Fibroblast of skin of scalp (primary cell): ENCODE measurements at regions not wholly inside any gene's neighbourhood (a gene's known extent, or its start where the extent isn't known, plus 50 kb on each side); places are given as distances from the start of the nearest gene placed in this dataset.

Experiments used
- DNase-seq: peaks from one replicate; pipeline ENCODE4 v3.0.0-alpha.2; 2013

DNA sequence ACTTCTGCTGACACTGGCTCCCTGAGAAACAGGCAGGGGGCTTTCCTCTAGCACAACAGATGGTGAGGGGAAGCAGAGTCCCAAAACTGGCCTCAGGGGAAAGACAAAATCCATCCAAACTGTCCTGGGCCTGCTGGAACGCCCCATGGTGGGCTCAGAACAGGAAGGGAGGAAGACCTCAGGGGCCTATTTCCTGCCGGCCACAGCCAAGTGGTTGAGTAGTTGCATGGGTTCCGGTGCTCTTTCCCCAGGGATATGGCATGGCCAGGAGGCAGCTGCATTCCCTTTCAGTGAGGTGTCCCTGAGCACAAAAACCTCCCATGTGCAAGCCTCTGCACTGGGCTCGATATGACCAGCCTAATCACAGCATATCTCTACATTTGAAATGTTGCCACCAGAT lies 303.0 kb upstream of the IRX5 start:
- peak; percentile 59 for DNase-seq

DNA sequence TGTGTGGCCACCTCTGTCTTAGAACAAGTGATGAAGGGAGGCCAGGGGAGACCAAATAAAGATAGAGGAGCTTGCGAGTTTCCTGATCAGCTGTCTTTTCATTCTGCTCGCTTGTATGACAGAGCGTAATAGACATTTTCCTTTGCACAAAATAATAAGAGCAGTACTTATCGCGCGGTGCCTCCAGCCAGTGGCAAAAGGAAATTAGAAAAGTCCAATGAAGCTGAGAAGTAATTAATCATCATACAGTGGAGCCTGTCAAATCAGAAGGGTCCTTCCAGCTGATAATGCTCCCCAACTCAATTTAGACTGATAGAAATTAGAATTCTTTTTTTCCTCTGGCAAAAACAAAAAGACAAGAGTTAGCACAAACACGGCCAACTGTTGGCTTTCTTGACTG lies 307.0 kb upstream of the IRX5 start:
- DNase-seq: no peak

DNA sequence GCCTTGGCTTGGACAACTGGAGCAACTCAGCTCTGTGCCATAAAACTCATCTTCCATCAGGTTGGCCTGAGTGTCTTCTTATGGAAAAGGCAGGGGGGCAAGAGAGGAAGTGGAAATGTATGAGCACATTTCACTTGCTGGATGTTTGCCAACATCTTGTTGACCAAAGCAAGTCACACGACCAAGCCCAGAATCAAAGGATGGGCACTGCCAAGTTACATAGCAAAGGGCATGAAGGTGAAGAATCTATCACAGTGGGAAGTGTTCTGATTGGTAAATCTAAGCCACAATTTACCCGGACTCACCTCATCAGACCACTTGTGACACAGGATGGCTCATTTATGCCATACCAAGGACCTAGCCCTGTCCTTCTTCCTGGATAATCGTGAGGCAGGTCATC lies 310.5 kb upstream of the IRX5 start:
- DNase-seq: no peak

DNA sequence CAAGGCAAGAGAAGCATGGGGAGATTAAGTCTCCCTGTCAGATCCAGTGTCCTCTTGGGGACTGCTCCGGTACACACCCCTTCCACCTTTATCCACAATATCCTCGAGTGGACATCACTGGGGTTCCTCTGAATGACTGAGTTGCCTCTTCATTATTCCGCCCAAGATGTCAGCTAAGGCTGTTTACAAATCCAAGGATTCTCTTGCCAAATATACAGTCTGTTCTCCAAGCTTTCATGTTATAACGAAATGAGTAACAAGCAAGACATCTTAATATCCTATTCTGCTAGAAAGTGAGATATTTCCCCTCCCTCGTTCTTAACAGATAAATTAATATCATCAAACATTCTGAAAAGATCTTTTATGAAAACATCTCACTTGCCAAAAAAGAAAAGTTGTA lies 314.1 kb upstream of the IRX5 start:
- DNase-seq: no peak

DNA sequence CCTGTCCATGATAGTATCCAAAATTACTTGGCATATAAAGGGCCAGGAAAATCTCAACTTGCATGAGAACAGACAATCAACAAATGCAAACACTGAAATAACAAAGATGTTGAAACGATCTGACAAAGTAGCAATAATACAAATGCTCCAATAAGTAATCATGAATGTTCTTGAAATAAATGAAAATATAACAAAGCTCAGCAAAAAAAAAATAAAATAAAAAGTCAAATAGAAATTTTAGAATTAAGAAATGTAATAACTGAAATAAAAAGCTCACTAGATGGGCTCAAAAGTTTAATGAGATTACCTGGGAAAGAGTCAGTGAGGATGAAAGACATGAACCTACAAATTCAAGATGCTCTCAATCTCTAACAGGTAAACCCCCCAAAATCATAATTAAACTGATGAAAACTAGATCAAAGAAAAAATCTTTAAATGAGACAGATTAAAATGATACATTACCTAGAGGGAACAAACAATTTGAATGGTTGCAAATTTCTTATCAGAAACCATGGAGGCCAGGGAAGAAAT lies 319.0 kb upstream of the IRX3 start:
- no peak for DNase-seq

DNA sequence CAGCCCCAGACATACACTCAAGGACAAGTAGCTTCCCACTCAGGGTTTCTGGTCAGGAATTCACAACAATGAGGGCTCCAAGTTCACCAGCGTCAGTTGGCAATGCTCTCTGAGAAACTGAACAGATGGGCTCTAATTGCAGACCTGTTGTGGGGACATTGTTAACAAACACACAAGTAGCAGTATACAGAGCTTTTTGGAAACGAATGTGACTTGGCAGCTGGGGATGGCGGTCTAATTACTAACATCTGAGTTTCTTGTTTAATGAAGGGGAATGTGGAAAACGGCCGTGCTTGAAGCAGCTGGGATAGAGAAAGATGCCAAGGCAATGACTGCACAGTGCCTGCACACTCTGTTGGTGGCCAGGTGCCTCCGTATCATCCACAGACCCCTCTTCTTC lies 316.1 kb upstream of the IRX3 start:
- DNase-seq: peak; percentile 17

DNA sequence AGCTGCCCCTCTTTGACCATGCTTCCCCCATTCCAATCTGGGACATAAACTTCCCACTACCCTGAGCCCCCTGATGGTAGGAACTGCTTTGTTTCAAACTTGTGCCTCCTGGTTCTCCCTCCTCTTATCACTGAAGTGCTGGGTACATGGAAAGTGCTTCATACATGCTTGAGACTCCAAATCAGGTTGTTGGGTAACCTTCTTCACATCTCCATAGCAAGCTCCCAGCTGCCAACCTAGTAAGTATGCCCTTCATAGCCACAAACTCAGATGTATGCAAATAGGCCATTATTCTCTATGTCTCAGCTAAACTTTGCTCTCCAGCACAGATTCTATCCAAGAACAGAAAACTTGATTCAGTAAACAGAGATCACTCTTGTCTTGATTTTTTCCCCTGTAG lies 310.6 kb upstream of the IRX3 start:
- DNase-seq: no peak

DNA sequence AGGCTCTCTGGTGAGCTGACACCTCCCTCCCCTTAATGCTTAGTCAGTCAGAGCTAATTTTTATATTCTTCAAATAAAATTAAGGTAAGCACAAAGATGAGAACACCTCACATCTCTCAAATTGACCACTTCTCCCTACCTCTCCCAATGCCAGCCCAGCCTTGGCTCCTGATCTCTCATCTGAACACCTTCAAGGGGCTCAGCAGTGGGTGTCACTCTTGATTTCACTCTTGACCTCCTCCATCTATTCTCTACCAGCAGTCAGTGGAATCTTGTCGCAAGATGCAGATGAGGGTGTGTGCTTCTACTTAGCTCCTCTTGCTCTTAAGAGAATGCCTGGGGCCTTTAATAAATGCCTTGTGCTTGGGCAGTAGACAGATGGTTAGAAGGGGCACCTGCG lies 309.0 kb upstream of the IRX3 start:
- no peak for DNase-seq

DNA sequence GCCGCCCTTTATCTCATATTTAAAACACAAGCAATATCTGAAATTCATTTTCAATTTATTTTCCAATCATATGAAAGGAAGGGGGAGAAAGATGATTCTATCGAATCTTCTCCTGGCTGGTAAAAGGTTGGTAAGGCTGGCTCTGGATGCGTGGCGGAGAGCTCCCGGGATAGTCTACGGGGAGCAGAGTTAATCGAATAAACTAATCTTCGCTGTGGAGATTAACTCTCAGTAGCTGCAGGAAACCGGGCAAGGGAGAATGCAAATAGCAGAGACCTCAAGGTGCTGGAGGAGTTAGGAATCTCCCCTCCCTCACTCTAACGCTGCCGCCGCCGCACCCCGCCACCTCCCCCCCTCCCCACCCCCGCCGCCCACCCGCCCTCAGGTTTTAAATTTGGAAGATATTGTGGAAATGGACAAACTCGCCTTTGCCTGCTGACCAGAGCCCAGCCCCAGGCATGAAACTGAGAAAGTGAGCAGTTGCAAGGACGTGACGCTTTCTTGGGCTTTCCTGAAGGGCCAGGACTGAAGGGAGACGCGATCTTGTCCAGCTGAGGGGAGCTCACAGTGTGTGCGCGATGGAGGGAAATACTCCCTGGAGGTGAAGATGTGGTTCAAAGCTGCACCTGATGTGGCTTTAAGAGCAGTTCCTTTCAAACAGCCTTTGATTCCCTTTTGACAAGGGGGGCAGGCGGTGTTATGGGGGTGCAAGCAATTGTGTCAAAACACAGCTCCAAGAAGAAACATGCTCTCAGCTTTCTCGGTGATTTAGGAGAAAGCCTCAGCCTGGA lies 308.2 kb upstream of the IRX3 start:
- no peak for DNase-seq

DNA sequence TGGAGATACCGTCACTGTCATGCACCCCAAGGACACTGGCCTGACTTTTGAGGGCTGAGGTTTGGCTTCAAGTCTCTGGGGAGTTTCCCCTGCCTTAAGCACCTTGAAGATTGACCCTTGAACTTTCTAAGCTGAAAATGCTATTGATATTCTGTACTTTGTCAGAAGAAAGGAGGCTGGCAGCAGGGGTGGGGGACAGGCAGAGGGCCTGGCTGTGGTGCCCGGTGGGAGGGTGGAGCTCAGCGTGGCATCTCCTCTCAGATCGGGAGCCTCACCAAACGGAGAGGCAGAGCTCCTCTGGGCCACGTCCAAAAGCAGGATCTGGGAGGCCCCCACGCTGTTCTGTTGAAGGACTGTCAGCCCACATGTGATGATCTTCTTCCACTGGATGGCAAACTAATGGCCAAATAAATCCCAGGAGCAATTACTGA lies 305.2 kb upstream of the IRX3 start:
- DNase-seq: no peak

DNA sequence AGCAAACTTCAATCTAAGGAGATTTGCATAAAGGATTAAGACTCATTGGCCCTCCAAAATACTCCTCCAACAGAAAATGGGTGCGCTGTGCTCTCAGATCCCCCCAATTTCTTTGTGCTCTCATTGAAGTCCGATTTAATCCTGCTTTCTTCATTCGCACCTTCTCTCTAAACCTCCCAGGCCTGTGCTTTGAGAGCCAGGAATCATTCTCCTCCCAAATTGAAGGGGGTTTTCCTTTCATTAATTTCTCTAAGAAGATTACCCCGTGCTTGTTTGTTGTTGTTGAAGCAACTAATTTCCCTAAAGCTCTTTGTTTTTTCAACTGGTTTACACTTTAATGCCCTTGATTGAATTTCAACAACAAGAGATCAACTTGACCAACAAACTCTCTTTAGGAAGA lies 304.2 kb upstream of the IRX3 start:
- no peak for DNase-seq

DNA sequence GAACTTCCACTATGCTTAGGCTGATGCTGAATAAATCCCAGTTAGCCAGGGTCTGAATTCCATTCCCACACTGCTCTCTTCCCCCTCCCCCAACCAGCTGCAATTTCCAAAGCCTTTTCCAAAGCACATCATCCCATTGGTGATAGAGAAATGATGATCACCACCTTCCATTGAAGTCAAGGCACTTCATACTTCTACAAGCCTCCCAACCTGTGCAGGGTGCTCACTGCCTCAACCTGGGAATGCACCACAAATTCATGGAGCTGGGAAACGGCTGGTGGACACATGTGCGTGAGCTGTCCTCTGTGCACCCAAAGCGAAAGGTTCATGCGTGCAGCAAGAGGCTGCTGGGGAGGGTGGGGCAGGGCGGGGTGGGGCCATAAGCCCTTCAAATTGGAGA lies 302.7 kb upstream of the IRX3 start:
- DNase-seq: no peak

DNA sequence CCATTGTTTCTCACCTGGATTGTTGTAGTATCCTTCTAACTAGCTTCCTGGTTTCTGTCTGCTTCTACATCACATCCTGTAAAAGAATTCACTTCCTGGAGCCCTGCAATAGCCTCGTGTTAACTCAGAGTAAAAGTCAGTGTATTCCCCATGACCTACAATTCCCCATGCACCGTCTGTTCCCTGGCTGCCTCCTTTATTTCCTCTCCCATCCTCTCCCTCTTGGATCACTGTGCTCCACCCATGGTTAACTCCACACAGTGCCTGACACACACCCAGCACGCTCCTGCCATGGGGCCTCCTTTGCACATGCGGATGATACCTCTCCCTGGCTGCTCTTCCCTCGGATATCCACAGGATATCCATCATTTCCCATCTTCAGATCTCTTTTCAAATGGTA lies 301.4 kb upstream of the IRX3 start:
- no peak for DNase-seq

DNA sequence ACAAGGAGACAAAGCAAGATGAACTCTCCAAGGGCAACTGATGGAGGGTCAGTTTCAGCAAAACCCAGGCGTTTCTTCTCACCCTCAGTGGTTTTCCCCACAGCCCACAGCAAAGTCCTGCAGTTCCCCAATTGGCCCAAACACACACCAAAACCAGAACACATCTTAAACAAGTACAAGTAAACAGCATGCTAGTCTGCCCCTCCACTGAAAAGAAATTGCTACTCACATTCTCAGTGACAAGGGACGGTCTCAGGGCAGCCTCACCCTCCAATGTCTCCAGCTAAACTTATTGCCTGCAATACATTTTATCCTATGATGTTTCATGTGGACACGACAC lies 300.6 kb upstream of the IRX3 start:
- no peak for DNase-seq

DNA sequence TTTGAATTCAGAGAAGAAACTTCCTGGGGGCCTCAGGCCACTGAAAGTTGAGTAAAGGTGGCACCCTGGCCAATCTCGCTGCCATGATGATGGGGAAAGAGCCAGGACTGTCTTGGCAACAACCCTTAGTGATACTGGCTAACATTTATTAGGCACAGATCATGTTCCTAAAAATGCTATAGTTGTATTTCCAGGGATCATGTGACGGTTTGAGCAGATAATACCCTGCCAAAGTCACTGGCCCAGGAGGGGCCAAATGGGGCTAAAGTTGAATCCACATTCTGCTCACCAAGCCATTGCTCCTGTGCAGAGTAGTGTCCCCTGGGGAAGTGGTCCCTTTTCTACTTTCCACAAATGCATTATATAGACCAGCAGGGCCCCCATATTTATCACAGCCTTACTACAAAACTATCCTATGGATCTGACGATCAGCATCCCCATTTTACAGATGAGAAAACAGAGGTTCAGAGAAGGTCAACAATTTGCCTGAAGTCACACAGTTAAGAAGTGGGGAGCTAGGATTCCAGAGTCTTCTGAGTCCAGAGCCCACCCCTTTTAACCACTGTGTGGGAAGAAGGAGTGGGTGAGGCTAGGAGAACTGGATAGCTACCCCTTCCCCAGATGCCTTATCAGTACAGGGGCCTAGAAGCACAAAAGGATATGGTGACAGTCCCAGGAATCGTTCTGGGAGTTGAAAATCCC lies 300.0 kb upstream of the IRX3 start:
- no peak for DNase-seq

DNA sequence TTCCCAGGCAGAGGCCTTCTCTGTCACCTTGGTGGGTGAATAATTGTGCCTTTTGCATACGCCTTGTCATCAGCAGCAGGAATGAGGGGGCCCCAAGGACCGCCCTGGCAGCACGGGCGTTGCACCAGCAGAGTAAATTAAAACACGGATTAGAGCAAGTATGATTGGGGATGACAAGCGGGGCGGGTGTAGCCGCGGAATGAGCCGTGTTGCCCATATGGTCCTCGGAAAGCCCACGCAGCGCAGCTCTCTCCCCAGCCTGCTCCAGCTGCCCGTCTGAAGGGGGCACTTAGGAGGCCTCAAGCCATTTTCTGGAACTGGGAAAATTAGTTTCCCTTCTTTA lies 299.4 kb upstream of the IRX3 start:
- no peak for DNase-seq

DNA sequence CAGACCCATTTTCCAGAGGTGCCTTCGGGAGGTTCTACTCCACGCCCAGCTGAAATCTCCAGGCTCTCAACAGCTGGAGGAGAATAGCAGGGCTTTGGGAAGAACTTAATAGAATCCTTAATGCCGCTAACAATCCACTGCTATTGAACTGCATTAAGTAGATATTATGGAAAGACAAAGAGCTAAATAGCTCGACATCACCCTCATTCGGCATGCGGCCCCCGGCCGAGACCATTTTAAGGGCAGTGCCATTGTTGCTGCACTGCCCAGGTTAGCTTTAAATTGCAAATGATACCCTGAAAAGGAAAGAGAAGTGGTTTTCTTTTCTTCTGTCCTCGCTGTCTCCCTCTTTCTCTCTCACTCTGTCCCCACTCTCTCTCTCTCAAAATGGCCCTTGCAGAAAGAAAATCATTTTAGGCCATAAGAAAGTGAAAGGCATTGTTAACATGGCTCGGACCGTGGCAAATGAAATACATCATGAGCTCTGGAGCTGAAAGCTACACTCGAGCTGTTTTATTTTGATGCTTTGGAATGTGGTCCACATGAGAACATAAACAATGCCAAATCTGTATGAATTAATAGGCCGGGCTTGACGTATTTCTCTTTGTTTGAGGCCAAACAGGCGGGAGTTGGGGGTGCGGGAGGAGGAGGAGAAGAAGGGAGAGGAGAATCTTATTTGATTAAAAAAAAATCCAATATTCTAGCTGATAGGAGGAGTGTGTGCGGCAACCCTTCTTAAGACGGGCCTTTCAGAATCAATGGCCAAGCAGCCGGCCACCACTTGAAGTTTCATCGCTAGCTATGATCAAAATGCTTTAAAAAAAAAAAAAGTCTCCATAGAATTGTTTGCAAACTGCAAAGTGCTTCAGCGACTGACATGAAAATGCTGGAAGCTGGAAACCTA lies 298.8 kb upstream of the IRX3 start:
- DNase-seq: peak; percentile 8

DNA sequence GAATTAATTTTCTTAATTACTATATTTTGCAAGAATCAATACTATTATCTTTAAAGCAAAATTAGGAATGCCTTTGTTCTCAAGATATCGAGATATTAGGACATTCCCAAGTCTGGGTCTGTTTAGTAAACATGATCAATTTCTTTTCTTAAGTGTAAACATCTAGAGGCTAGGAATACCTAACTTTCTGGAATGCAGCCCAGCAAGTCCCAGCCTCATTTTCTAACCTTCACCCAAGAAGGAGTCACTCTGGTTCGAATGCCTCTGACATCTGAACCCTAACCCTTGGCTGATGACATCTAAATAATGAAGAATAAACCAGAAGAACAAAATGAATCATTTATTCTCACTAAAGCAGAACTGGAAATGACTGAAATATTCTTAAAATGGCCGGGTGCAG lies 297.5 kb upstream of the IRX3 start:
- DNase-seq: no peak

DNA sequence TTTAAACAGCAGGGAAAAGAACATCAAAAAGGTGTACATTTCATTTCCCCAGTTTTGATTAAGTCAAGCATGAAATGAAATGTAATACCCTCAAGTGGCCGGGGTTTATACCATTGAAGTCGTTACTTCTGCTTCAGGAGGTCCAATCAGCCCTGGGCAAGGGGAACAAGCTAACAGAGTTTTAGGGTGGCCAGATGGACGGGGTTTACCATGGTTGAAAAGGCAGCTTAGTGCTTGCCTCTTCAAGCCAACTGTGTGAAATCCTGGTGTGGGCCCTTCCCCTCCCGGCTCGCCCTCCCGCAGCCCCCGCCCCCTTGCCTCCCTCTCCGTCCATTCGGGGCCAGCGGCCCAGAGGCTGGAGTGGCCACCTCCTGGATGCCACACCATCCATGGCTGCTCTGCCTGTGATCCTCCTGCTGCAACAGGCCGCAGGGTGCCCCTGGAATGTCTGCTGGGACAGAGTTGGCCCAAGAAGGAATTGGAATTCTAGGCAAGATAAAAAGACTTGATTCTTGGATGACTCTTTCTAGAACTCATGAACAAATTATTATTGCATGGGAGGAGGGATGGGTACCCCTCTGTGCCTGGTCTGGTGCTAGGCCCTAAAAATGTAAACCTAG lies 296.2 kb upstream of the IRX3 start:
- no peak for DNase-seq

DNA sequence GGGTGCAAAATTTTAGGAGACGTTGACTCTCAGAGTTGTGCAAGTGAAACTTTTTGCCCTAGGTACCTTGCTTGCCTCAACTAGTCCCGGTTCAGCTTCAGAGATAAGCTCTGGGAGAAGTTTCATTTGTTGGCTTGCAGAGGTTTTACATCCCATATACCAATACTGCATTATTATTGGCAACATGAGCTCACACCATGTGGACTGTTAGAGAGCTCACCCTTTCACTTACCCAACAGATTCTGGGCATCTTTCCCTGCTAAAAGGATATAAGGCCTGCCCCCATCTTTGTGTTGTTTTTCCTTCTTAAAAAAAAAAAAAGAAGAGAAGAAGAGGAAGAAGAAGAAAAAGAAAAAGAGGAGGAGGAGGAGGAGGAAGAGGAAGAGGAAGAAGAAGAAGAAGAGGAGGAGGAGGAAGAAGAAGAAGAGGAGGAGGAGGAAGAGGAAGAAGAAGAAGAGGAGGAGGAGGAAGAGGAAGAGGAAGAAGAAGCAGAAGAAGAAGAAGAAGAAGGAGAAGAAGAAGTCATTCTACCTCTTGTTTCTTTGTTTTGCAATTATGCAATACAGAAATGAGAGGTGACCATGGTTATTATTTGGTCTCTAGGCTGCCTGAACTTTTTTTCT lies 292.6 kb upstream of the IRX3 start:
- no peak for DNase-seq

DNA sequence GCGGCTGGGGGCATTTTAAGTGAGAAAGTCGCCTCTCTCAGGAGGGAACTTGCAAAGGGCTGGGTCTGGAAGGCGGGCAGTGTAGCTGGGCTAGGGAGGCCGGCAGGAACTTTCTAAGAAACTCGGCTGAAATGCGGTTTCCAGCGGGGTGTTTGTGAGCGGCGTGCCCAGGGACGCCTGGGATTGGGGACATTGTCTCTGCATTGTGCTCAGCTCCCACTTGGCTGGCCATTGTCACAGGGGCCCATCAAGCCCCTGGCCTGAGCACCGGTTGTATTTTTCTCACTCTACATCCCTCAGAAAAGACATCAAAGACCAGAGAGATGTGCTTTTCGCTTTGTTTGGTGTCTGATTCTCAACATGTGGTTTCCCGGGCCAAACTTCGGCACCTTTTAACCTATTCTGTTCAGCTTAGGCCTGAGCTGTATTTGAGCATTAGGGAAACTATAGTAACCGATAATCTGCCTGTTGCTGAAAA lies 291.1 kb upstream of the IRX3 start:
- no peak for DNase-seq

DNA sequence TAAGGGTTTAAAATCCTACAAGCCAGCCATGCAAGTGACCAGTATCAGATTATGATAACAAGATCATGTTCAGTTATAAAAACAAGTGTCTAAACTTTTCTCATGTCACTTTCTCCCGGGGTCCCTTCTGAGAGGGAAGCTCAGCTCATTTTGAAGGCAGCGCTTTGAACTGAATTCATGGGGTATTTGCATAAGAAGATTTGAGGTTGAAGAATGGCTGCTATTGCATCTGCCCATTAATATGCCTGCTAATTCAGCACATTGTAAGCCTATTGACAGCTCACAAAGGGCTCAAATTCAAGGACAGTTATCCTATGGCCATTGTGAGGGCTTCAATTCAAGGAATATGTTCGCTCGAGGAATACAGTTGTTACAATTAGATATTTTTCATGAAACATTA lies 290.2 kb upstream of the IRX3 start:
- no peak for DNase-seq
